Ishikawa (cell line): ENCODE measurements at regions not wholly inside any gene's neighbourhood (a gene's known extent, or its start where the extent isn't known, plus 50 kb on each side); places are given as distances from the start of the nearest gene placed in this dataset.

ENCODE experiments used
- CEBPB ChIP-seq: IDR thresholded peaks from 2 replicates; pipeline ENCODE4 v1.6.1; 2012
- CREB1 ChIP-seq: IDR thresholded peaks from 2 replicates; pipeline ENCODE4 v1.6.1; 2012; ENCODE audit warnings: low read depth
- EGR1 ChIP-seq: IDR thresholded peaks from 2 replicates; pipeline ENCODE4 v1.6.1; 2012
- EP300 ChIP-seq: IDR thresholded peaks from 2 replicates; pipeline ENCODE4 v1.6.1; 2012; ENCODE audit warnings: borderline replicate concordance
- FOXM1 ChIP-seq: IDR thresholded peaks from 2 replicates; pipeline ENCODE4 v1.6.1; 2012; ENCODE audit warnings: low read depth, borderline replicate concordance
- MAX ChIP-seq: IDR thresholded peaks from 2 replicates; pipeline ENCODE4 v1.6.1; 2012
- RAD21 ChIP-seq: IDR thresholded peaks from 2 replicates; pipeline ENCODE4 v1.6.1; 2012; ENCODE audit warnings: low read depth
- REST ChIP-seq: IDR thresholded peaks from 2 replicates; pipeline ENCODE4 v1.6.1; 2012; ENCODE audit warnings: low read depth, mild to moderate bottlenecking
- TAF1 ChIP-seq: IDR thresholded peaks from 2 replicates; pipeline ENCODE4 v1.6.1; 2012; ENCODE audit warnings: low read depth, mild to moderate bottlenecking
- TCF12 ChIP-seq: IDR thresholded peaks from 2 replicates; pipeline ENCODE4 v1.6.1; 2012; ENCODE audit warnings: low read depth
- TEAD4 ChIP-seq: IDR thresholded peaks from 2 replicates; pipeline ENCODE4 v1.6.1; 2012
- YY1 ChIP-seq: IDR thresholded peaks from 2 replicates; pipeline ENCODE4 v1.6.1; 2012; ENCODE audit warnings: low read depth
- ZBTB7A ChIP-seq: IDR thresholded peaks from 2 replicates; pipeline ENCODE4 v1.6.1; 2012; ENCODE audit warnings: low read depth

- no peak for TF ChIP-seq FOXM1
- TF ChIP-seq EGR1: no peak
- no peak for TF ChIP-seq TAF1
- TF ChIP-seq REST: no peak
- TF ChIP-seq EP300: no peak
- no peak for TF ChIP-seq ZBTB7A
- TF ChIP-seq RAD21: no peak
- no peak for TF ChIP-seq CEBPB
- TF ChIP-seq TEAD4: no peak
- TF ChIP-seq TCF12: no peak
- TF ChIP-seq YY1: no peak
- TF ChIP-seq CREB1: no peak
- TF ChIP-seq MAX: no peak
Measured at GRCh38 chr6:113331021-113331420, 526.1 kb upstream of the MARCKS start.
